CD14-positive monocyte (primary cell): ENCODE measurements at regions not wholly inside any gene's neighbourhood (a gene's known extent, or its start where the extent isn't known, plus 50 kb on each side); places are given as distances from the start of the nearest gene placed in this dataset.

ENCODE experiments used
- DNase-seq, 3 donors: peaks; one replicate each; pipeline ENCODE4 v3.0.0-alpha.2; 2011 to 2022
- H2AFZ ChIP-seq: 2 replicates; pipeline ENCODE4 v1.6.0; 2012; ENCODE audit warnings: mild to moderate bottlenecking, low read depth, low read length, inconsistent platforms; ENCODE audit not compliant: insufficient read depth, poor library complexity, severe bottlenecking
- H3K27ac ChIP-seq, 2 donors: 1 replicate in 1 of 2; 2 replicates in 1 of 2; pipeline ENCODE4 v1.5.1; 2012 to 2013; ENCODE audit warnings: low read length in 2 of 2, control low read depth in 1 of 2, inconsistent platforms in 1 of 2, low read depth in 1 of 2, mild to moderate bottlenecking in 1 of 2
- H3K27me3 ChIP-seq, 2 donors: one replicate each; pipeline versions ENCODE4 v1.6.0 to v1.6.1; 2011 to 2013; ENCODE audit warnings: low read length in 2 of 2; ENCODE audit not compliant: control insufficient read depth in 2 of 2, insufficient read depth in 2 of 2
- H3K36me3 ChIP-seq, 2 donors: replicated peaks in 1 of 2; 1 replicate in 1 of 2; 2 replicates in 1 of 2; pipeline versions ENCODE4 v1.5.1 to v1.6.1; 2012 to 2013; ENCODE audit warnings: low read length in 2 of 2, control low read depth in 1 of 2, inconsistent platforms in 1 of 2, mild to moderate bottlenecking in 1 of 2; ENCODE audit not compliant: insufficient read depth in 2 of 2, control insufficient read depth in 1 of 2
- H3K4me1 ChIP-seq, 2 donors: 1 replicate in 1 of 2; 2 replicates in 1 of 2; pipeline versions ENCODE4 v1.5.1 to v1.6.1; 2012 to 2013; ENCODE audit warnings: low read length in 2 of 2, control low read depth in 1 of 2, inconsistent platforms in 1 of 2, mild to moderate bottlenecking in 1 of 2, moderate library complexity in 1 of 2; ENCODE audit not compliant: insufficient read depth in 2 of 2, control insufficient read depth in 1 of 2
- H3K4me2 ChIP-seq: replicated peaks from 2 replicates; pipeline ENCODE3; 2012; ENCODE audit warnings: low read length, moderate library complexity, mild to moderate bottlenecking; ENCODE audit not compliant: poor library complexity, severe bottlenecking; ENCODE audit errors: extremely low read depth
- H3K4me3 ChIP-seq, 3 experiments: fragments of 200-600 bp in 1 of 3; sonication (generic) in 1 of 3; replicated peaks in 1 of 3; 1 replicate in 2 of 3; 2 replicates in 1 of 3; pipeline ENCODE4 v1.5.1; 2011 to 2013; ENCODE audit warnings: low read length in 3 of 3, mild to moderate bottlenecking in 3 of 3, control low read depth in 2 of 3, low read depth in 2 of 3, inconsistent platforms in 1 of 3, moderate library complexity in 1 of 3
- H3K79me2 ChIP-seq: 2 replicates; pipeline ENCODE4 v1.6.0; 2012; ENCODE audit warnings: mild to moderate bottlenecking, control low read depth, inconsistent platforms, low read length, moderate library complexity; ENCODE audit not compliant: insufficient read depth
- H3K9ac ChIP-seq: 2 replicates; pipeline ENCODE4 v1.6.0; 2017; ENCODE audit warnings: low read length, mild to moderate bottlenecking; ENCODE audit not compliant: insufficient read depth, poor library complexity, severe bottlenecking
- H3K9me3 ChIP-seq, 2 donors: replicated peaks in 1 of 2; 1 replicate in 1 of 2; 2 replicates in 1 of 2; pipeline versions ENCODE4 v1.5.1 to v1.6.1; 2012 to 2013; ENCODE audit warnings: low read length in 2 of 2, control low read depth in 1 of 2; ENCODE audit not compliant: control insufficient read depth in 1 of 2, insufficient read depth in 1 of 2
- H4K20me1 ChIP-seq: 2 replicates; pipeline ENCODE4 v1.6.0; 2012; ENCODE audit warnings: mild to moderate bottlenecking, low read length, control low read depth, moderate library complexity; ENCODE audit not compliant: insufficient read depth
- H3K27ac Mint-ChIP-seq, 7 donors: one replicate each; pipeline ENCODE4 v1.8.0; 2020; ENCODE audit warnings: mild to moderate bottlenecking in 7 of 7, mixed read lengths in 7 of 7, moderate library complexity in 6 of 7, inconsistent platforms in 2 of 7
- H3K27me3 Mint-ChIP-seq, 3 donors: one replicate each; pipeline ENCODE4 v1.8.0; 2021 to 2022; ENCODE audit warnings: low read depth in 3 of 3, mild to moderate bottlenecking in 3 of 3, mixed read lengths in 3 of 3, moderate library complexity in 3 of 3, inconsistent platforms in 1 of 3
- H3K36me3 Mint-ChIP-seq, 2 donors: one replicate each; pipeline ENCODE4 v1.8.0; 2020; ENCODE audit warnings: mixed read lengths in 2 of 2, inconsistent platforms in 1 of 2, mild to moderate bottlenecking in 1 of 2
- H3K4me1 Mint-ChIP-seq: one replicate; pipeline ENCODE4 v1.8.0; 2020; ENCODE audit warnings: mild to moderate bottlenecking, mixed read lengths
- H3K4me3 Mint-ChIP-seq, 2 donors: one replicate each; pipeline ENCODE4 v1.8.0; 2020; ENCODE audit warnings: mild to moderate bottlenecking in 2 of 2, mixed read lengths in 2 of 2, moderate library complexity in 1 of 2
- H3K9me3 Mint-ChIP-seq, 7 donors: one replicate each; pipeline ENCODE4 v1.8.0; 2020 to 2022; ENCODE audit warnings: mixed read lengths in 7 of 7, mild to moderate bottlenecking in 6 of 7, moderate library complexity in 6 of 7, inconsistent platforms in 2 of 7
- CTCF ChIP-seq: fragments of 200-600 bp; IDR thresholded peaks from one replicate; pipeline ENCODE4 v1.8.0; 2022; ENCODE audit warnings: antibody characterized with exemption, mild to moderate bottlenecking
- WGBS: methylation state at CpG from one replicate; pipeline ENCODE4 v1.1.5; 2013; ENCODE audit warnings: missing lambda C conversion rate; ENCODE audit not compliant: insufficient coverage; 5-methylcytosine and 5-hydroxymethylcytosine counted together
- intact Hi-C, 2 donors: fragments of 100-400 bp; cut with micrococcal nuclease; formaldehyde crosslinking; loops; one replicate each; pipeline versions ENCODE4 v1.15.0 to v1.15.1; 2023

GRCh38 chr2:176583607-176584006, 314.4 kb downstream of the MTX2 start:
- no peak overlapping the region for H3K27ac Mint-ChIP-seq
- WGBS: 17% methylated on average over 1 of the region's 6 CpGs
- Histone ChIP-seq H3K36me3 (no peaks in the 10 kb centered on the region), H3K4me3 (no peak overlapping the region), H3K27ac (no peak overlapping the region), H4K20me1 (no peaks in the 10 kb centered on the region), H3K9ac (no peak overlapping the region), H2AFZ (no peak overlapping the region), H3K4me2 (no peak overlapping the region), H3K4me1 (no peaks in the 10 kb centered on the region), H3K9me3 (no peaks in the 10 kb centered on the region), H3K27me3 (peaks cover 2 to 3% of the 10 kb centered on the region in 2 donors), H3K79me2 (no peaks in the 10 kb centered on the region)
- H3K27me3 Mint-ChIP-seq: peaks cover 0 to 12% (median 11%) of the 10 kb centered on the region in 3 donors
- DNase-seq: no peak
- intact Hi-C loops: no loop called here
- H3K36me3 Mint-ChIP-seq: no peaks in the 10 kb centered on the region
- TF ChIP-seq CTCF: no peak
- H3K4me3 Mint-ChIP-seq: no peak overlapping the region
- H3K4me1 Mint-ChIP-seq: no peaks in the 10 kb centered on the region
- H3K9me3 Mint-ChIP-seq: peaks cover 0 to 5% (median 1%) of the 10 kb centered on the region in 7 donors

GRCh38 chr2:176584333-176584732, 315.1 kb downstream of the MTX2 start:
- no peak overlapping the region for H3K4me3 ChIP-seq
- H3K4me1 Mint-ChIP-seq: no peaks in the 10 kb centered on the region
- no peaks in the 10 kb centered on the region for H3K36me3 Mint-ChIP-seq
- no peak overlapping the region for H3K9ac ChIP-seq
- no peak for TF ChIP-seq CTCF
- WGBS: no CpG with 5 or more reads among the region's 3 CpGs
- H3K4me2 ChIP-seq: no peak overlapping the region
- H3K27ac Mint-ChIP-seq: no peak overlapping the region
- H3K27me3 Mint-ChIP-seq: peaks cover 2 to 14% (median 12%) of the 10 kb centered on the region in 3 donors
- H3K4me3 Mint-ChIP-seq: no peak overlapping the region
- intact Hi-C loops: no loop called here
- H2AFZ ChIP-seq: no peak overlapping the region
- H3K4me1 ChIP-seq: no peaks in the 10 kb centered on the region
- no peaks in the 10 kb centered on the region for H3K36me3 ChIP-seq
- peaks cover 2 to 3% of the 10 kb centered on the region in 2 donors for H3K27me3 ChIP-seq
- peaks cover 0 to 3% (median 0%) of the 10 kb centered on the region in 7 donors for H3K9me3 Mint-ChIP-seq
- H3K9me3 ChIP-seq: no peaks in the 10 kb centered on the region
- no peak for DNase-seq
- no peak overlapping the region for H3K27ac ChIP-seq
- no peaks in the 10 kb centered on the region for H4K20me1 ChIP-seq
- no peaks in the 10 kb centered on the region for H3K79me2 ChIP-seq
